ENCODE measurements at regions not wholly inside any gene's neighbourhood (a gene's known extent, or its start where the extent isn't known, plus 50 kb on each side); places are given as distances from the start of the nearest gene placed in this dataset.

- DNase-seq = no peak
- Histone ChIP-seq H3K27ac (no peak overlapping the region), H3K9me3 (no peaks in the 10 kb centered on the region), H3K4me1 (no peaks in the 10 kb centered on the region), H3K27me3 (no peaks in the 10 kb centered on the region), H3K4me3 (no peak overlapping the region), H3K36me3 (no peaks in the 10 kb centered on the region)
- intact Hi-C loops (cut with DNase I; ENCODE audit: low total_unique reads) = loop anchor here (10.0 kb wide), 1 partner anchor 56 kb away; the partner anchor contains the start of gene TAGAP
- TF ChIP-seq POLR2A (IDR thresholded peaks at IDR 0.05) (no peak), CTCF (IDR thresholded peaks at IDR 0.05) (no peak)
These were observed 55.8 kb upstream of the TAGAP start for GRCh38 chr6:159100395-159101182.

DNA sequence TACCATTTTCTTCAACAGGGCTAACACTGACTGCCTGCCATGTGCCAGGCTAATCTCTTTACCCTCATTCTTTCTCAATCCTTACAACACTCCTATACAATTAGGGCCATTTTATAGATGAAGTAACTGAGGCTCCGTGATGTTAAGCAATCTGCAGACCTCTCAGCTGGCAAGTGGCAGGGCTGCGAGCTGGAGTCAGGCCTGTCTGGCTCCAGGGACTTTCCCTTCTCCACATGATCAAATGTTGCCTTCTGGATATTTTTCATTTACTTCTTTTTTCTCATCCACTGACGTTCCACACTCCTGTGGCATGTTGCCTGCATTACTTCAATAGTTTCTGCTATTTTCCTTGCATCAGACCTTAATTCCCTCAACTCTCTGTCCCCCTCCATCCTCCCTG is 55.2 kb upstream of the TAGAP start:
- no peaks in the 10 kb centered on the region for H3K9me3 ChIP-seq
- TF ChIP-seq CTCF (IDR thresholded peaks at IDR 0.05) (no peak), POLR2A (IDR thresholded peaks at IDR 0.05) (no peak)
- intact Hi-C loops (cut with DNase I; ENCODE audit: low total_unique reads) = loop anchor here (10.0 kb wide), 1 partner anchor 55 kb away; the partner anchor contains the start of gene TAGAP

GRCh38 chr6:159099276-159099675 is 54.5 kb upstream of the TAGAP start:
- Histone ChIP-seq H3K36me3 (no peaks in the 10 kb centered on the region), H3K9me3 (no peaks in the 10 kb centered on the region), H3K4me1 (no peaks in the 10 kb centered on the region), H3K4me3 (no peak overlapping the region), H3K27me3 (no peaks in the 10 kb centered on the region), H3K27ac (no peak overlapping the region)
- no peak for DNase-seq
- TF ChIP-seq CTCF (IDR thresholded peaks at IDR 0.05) = no peak
- TF ChIP-seq POLR2A (IDR thresholded peaks at IDR 0.05) = no peak
- intact Hi-C loops (cut with DNase I; ENCODE audit: low total_unique reads) = no loop called here

More for the DNA sequence above, 55.2 kb upstream of the TAGAP start:
- no peak for DNase-seq
- H3K4me3 ChIP-seq = no peak overlapping the region
- H3K27me3 ChIP-seq = no peaks in the 10 kb centered on the region
- H3K4me1 ChIP-seq = no peaks in the 10 kb centered on the region
- H3K27ac ChIP-seq = no peak overlapping the region
- H3K36me3 ChIP-seq = no peaks in the 10 kb centered on the region

GRCh38 chr6:159098636-159099106 is 53.9 kb upstream of the TAGAP start:
- Histone ChIP-seq H3K27ac (no peak overlapping the region), H3K36me3 (no peaks in the 10 kb centered on the region), H3K4me3 (no peak overlapping the region), H3K4me1 (no peaks in the 10 kb centered on the region), H3K27me3 (no peaks in the 10 kb centered on the region), H3K9me3 (no peaks in the 10 kb centered on the region)
- intact Hi-C loops (cut with DNase I; ENCODE audit: low total_unique reads) = no loop called here
- TF ChIP-seq CTCF (IDR thresholded peaks at IDR 0.05) = no peak
- no peak for TF ChIP-seq POLR2A (IDR thresholded peaks at IDR 0.05)
- DNase-seq = no peak

DNA sequence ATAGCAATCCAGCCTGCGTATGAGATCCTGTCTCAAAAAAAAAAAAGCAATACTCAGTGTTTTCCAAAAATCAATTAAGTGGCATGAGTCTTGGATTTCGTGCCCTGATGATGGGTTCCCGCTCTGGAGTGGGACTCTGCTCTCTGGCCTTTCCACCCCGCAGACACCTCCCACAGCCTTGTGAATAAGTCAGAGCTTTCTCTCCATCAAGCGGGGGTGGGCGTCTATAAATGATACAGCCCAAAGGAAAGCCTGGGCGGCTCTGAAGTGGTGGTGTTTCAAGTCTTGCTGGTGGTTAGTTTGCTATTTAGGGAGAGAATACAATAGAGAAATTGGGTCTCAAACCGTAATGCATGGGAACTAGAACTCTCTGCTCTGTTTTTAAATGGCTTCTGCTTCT is 52.5 kb upstream of the TAGAP start:
- Histone ChIP-seq H3K4me3 (no peak overlapping the region), H3K27ac (no peak overlapping the region), H3K36me3 (no peaks in the 10 kb centered on the region), H3K9me3 (no peaks in the 10 kb centered on the region), H3K27me3 (no peaks in the 10 kb centered on the region), H3K4me1 (no peaks in the 10 kb centered on the region)
- DNase-seq = no peak
- no peak for TF ChIP-seq CTCF (IDR thresholded peaks at IDR 0.05)
- TF ChIP-seq POLR2A (IDR thresholded peaks at IDR 0.05) = no peak
- intact Hi-C loops (cut with DNase I; ENCODE audit: low total_unique reads) = no loop called here
